BLaER1 (cell line): ENCODE measurements at regions not wholly inside any gene's neighbourhood (a gene's known extent, or its start where the extent isn't known, plus 50 kb on each side); places are given as distances from the start of the nearest gene placed in this dataset.

Experiments used
- H3K27ac ChIP-seq: shearing (Covaris generic); formaldehyde crosslinking; 2 replicates; pipeline ENCODE4 v1.8.1; 2022
- H3K27me3 ChIP-seq: shearing (Covaris generic); formaldehyde crosslinking; 2 replicates; pipeline ENCODE4 v1.8.1; 2022
- H3K36me3 ChIP-seq: shearing (Covaris generic); formaldehyde crosslinking; 2 replicates; pipeline ENCODE4 v1.8.1; 2022
- H3K4me1 ChIP-seq: shearing (Covaris generic); formaldehyde crosslinking; 2 replicates; pipeline ENCODE4 v1.8.1; 2022
- H3K4me2 ChIP-seq: shearing (Covaris generic); formaldehyde crosslinking; 2 replicates; pipeline ENCODE4 v1.8.1; 2022
- H3K4me3 ChIP-seq: shearing (Covaris generic); formaldehyde crosslinking; 2 replicates; pipeline ENCODE4 v1.8.1; 2022
- H3K9ac ChIP-seq: shearing (Covaris generic); formaldehyde crosslinking; 2 replicates; pipeline ENCODE4 v1.8.1; 2022
- H3K9me3 ChIP-seq: shearing (Covaris generic); formaldehyde crosslinking; 2 replicates; pipeline ENCODE4 v1.8.1; 2022
- H4K20me1 ChIP-seq: shearing (Covaris generic); formaldehyde crosslinking; 2 replicates; pipeline ENCODE4 v1.8.1; 2022
- Cebpa-rat ChIP-seq: shearing (Covaris generic); IDR thresholded peaks from 2 replicates; pipeline ENCODE4 v1.8.1; 2022

GRCh38 chr1:60153961-60154360 is 80.4 kb upstream of the C1orf87 start:
- no peak overlapping the region for H3K4me3 ChIP-seq
- TF ChIP-seq Cebpa-rat = no peak
- no peaks in the 10 kb centered on the region for H3K4me1 ChIP-seq
- no peak overlapping the region for H3K27ac ChIP-seq
- no peaks in the 10 kb centered on the region for H3K27me3 ChIP-seq
- H3K36me3 ChIP-seq = no peaks in the 10 kb centered on the region
- H3K9ac ChIP-seq = no peak overlapping the region
- H3K4me2 ChIP-seq = no peak overlapping the region
- no peaks in the 10 kb centered on the region for H3K9me3 ChIP-seq
- H4K20me1 ChIP-seq = no peaks in the 10 kb centered on the region

GRCh38 chr1:60152891-60153290 is 79.3 kb upstream of the C1orf87 start:
- H3K27me3 ChIP-seq = no peaks in the 10 kb centered on the region
- H3K36me3 ChIP-seq = no peaks in the 10 kb centered on the region
- no peaks in the 10 kb centered on the region for H3K9me3 ChIP-seq
- no peak for TF ChIP-seq Cebpa-rat
- no peak overlapping the region for H3K4me3 ChIP-seq
- no peaks in the 10 kb centered on the region for H4K20me1 ChIP-seq
- no peak overlapping the region for H3K4me2 ChIP-seq
- H3K9ac ChIP-seq = no peak overlapping the region
- no peaks in the 10 kb centered on the region for H3K4me1 ChIP-seq
- no peak overlapping the region for H3K27ac ChIP-seq

DNA sequence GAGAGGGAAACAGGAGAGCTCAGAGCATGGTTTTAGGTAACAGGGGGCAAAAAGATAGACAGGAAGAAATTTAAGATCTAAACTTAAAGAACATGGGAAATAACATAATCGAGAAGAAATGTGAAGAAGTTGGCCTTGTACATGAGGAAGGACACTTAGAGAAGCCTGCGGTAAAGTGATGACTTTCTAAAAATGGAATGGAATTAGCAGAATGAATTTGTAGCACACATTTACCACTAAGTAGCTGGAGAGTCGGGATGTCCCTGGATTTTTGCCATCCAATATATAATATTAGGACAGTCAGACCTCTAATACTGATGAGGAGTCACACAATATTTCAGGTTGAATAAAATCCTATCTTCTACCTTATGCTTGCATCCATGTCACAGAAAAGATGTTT is 77.7 kb upstream of the C1orf87 start:
- Histone ChIP-seq H3K4me3 (no peak overlapping the region), H3K36me3 (no peaks in the 10 kb centered on the region), H4K20me1 (no peaks in the 10 kb centered on the region), H3K4me1 (no peaks in the 10 kb centered on the region), H3K9me3 (no peaks in the 10 kb centered on the region), H3K9ac (no peak overlapping the region), H3K27ac (no peak overlapping the region), H3K4me2 (no peak overlapping the region), H3K27me3 (no peaks in the 10 kb centered on the region)
- TF ChIP-seq Cebpa-rat = no peak

GRCh38 chr1:60149251-60149650 is 75.7 kb upstream of the C1orf87 start:
- H3K4me1 ChIP-seq = no peaks in the 10 kb centered on the region
- H3K36me3 ChIP-seq = no peaks in the 10 kb centered on the region
- no peak overlapping the region for H3K9ac ChIP-seq
- H3K4me2 ChIP-seq = no peak overlapping the region
- TF ChIP-seq Cebpa-rat = no peak
- H3K9me3 ChIP-seq = no peaks in the 10 kb centered on the region
- H3K27me3 ChIP-seq = no peaks in the 10 kb centered on the region
- no peak overlapping the region for H3K27ac ChIP-seq
- H3K4me3 ChIP-seq = no peak overlapping the region
- no peaks in the 10 kb centered on the region for H4K20me1 ChIP-seq

DNA sequence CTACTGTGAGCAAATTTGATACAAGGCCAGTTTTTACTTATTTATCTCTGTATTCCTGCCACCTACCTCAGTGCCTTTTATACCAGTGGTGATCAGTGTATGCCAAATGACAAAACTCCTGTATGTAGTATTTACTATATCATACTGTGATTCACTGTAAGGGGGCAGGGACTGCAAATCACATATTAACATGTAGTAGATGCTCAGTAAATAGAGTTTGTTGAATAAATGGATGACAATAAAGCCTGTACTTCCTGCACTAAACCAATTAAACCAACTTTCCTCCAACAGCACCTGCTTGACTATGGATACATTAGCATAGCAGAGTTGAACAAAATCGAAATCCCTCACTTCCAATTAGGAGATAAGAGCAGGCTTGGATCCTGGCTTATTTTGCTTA is 73.3 kb upstream of the C1orf87 start:
- Histone ChIP-seq H3K9ac (no peak overlapping the region), H3K4me3 (no peak overlapping the region), H3K9me3 (no peaks in the 10 kb centered on the region), H3K27me3 (no peaks in the 10 kb centered on the region), H3K4me1 (no peaks in the 10 kb centered on the region), H3K36me3 (no peaks in the 10 kb centered on the region), H3K27ac (no peak overlapping the region), H4K20me1 (no peaks in the 10 kb centered on the region), H3K4me2 (no peak overlapping the region)
- no peak for TF ChIP-seq Cebpa-rat

GRCh38 chr1:60145771-60146170 is 72.2 kb upstream of the C1orf87 start:
- Histone ChIP-seq H3K27ac (no peak overlapping the region), H3K4me3 (no peak overlapping the region), H3K9me3 (no peaks in the 10 kb centered on the region), H4K20me1 (no peaks in the 10 kb centered on the region), H3K4me2 (no peak overlapping the region), H3K27me3 (no peaks in the 10 kb centered on the region), H3K9ac (no peak overlapping the region), H3K4me1 (no peaks in the 10 kb centered on the region), H3K36me3 (no peaks in the 10 kb centered on the region)
- TF ChIP-seq Cebpa-rat = no peak

- Histone ChIP-seq H3K4me2 (no peak overlapping the region), H3K9me3 (no peaks in the 10 kb centered on the region), H3K27me3 (no peaks in the 10 kb centered on the region), H4K20me1 (no peaks in the 10 kb centered on the region), H3K36me3 (no peaks in the 10 kb centered on the region), H3K4me1 (no peaks in the 10 kb centered on the region), H3K4me3 (no peak overlapping the region), H3K9ac (no peak overlapping the region), H3K27ac (no peak overlapping the region)
- TF ChIP-seq Cebpa-rat = no peak
These were observed 68.2 kb upstream of the C1orf87 start for GRCh38 chr1:60141743-60142142.

- Histone ChIP-seq H3K4me1 (no peaks in the 10 kb centered on the region), H3K9ac (no peak overlapping the region), H4K20me1 (no peaks in the 10 kb centered on the region), H3K27me3 (no peaks in the 10 kb centered on the region), H3K36me3 (no peaks in the 10 kb centered on the region), H3K4me3 (no peak overlapping the region), H3K4me2 (no peak overlapping the region), H3K27ac (no peak overlapping the region), H3K9me3 (no peaks in the 10 kb centered on the region)
- no peak for TF ChIP-seq Cebpa-rat
These were observed 67.7 kb upstream of the C1orf87 start for GRCh38 chr1:60141276-60141675.

GRCh38 chr1:60137406-60137805 is 63.8 kb upstream of the C1orf87 start:
- Histone ChIP-seq H3K27ac (no peak overlapping the region), H3K9me3 (0 out of 2 replicates have a peak, but pooled peaks cover 5% of the 10 kb centered on the region), H4K20me1 (no peaks in the 10 kb centered on the region), H3K4me3 (no peak overlapping the region), H3K4me2 (no peak overlapping the region), H3K36me3 (no peaks in the 10 kb centered on the region), H3K27me3 (no peaks in the 10 kb centered on the region), H3K9ac (no peak overlapping the region), H3K4me1 (peaks cover 23% of the 10 kb centered on the region)
- TF ChIP-seq Cebpa-rat = no peak

GRCh38 chr1:60136395-60136794 is 62.8 kb upstream of the C1orf87 start:
- no peak overlapping the region for H3K4me3 ChIP-seq
- no peak overlapping the region for H3K9ac ChIP-seq
- no peak overlapping the region for H3K4me2 ChIP-seq
- no peaks in the 10 kb centered on the region for H3K27me3 ChIP-seq
- TF ChIP-seq Cebpa-rat = no peak
- no peak overlapping the region for H3K27ac ChIP-seq
- peaks cover 23% of the 10 kb centered on the region for H3K4me1 ChIP-seq
- no peaks in the 10 kb centered on the region for H3K36me3 ChIP-seq
- H4K20me1 ChIP-seq = no peaks in the 10 kb centered on the region
- 0 out of 2 replicates have a peak, but pooled peaks cover 5% of the 10 kb centered on the region for H3K9me3 ChIP-seq

- H3K4me1 ChIP-seq = peaks cover 23% of the 10 kb centered on the region
- 0 out of 2 replicates have a peak, but pooled peaks cover 5% of the 10 kb centered on the region for H3K9me3 ChIP-seq
- H3K27ac ChIP-seq = no peak overlapping the region
- no peaks in the 10 kb centered on the region for H3K36me3 ChIP-seq
- H3K4me3 ChIP-seq = no peak overlapping the region
- no peak overlapping the region for H3K9ac ChIP-seq
- no peak overlapping the region for H3K4me2 ChIP-seq
- TF ChIP-seq Cebpa-rat = no peak
- H3K27me3 ChIP-seq = no peaks in the 10 kb centered on the region
- no peaks in the 10 kb centered on the region for H4K20me1 ChIP-seq
These were observed 61.1 kb upstream of the C1orf87 start for GRCh38 chr1:60134716-60135115.
